ENCODE measurements at regions not wholly inside any gene's neighbourhood (a gene's known extent, or its start where the extent isn't known, plus 50 kb on each side); places are given as distances from the start of the nearest gene placed in this dataset.

GRCh38 chr10:129396021-129396722, 70.9 kb upstream of the MGMT start:
- no peak for DNase-seq

GRCh38 chr10:129397198-129397974, 69.7 kb upstream of the MGMT start:
- DNase-seq = no peak

- no peak for DNase-seq
Measured at GRCh38 chr10:129398711-129399141, 68.3 kb upstream of the MGMT start.

DNA sequence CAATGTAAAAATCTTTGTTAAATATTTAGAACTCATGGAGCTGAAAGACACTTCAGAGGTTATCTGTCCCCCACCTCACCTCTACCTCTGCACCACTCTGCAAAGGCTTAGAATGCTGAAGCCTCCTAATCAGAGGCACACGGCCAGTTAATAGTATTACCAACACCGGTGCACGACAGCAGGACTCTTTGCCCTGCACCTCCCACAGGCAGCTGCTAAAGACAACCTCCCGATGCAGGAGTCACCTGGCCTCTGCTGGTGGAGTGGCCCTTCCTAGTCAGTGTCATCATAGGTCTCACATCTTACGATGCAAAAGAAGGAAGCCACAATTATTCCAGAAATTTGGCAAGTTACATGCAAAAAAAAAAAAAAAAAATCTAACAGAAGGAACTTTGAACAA, 66.6 kb upstream of the MGMT start:
- no peak for DNase-seq

GRCh38 chr10:129402459-129402858, 64.6 kb upstream of the MGMT start:
- no peak for DNase-seq

- DNase-seq = no peak
Measured at GRCh38 chr10:129404091-129404490, 63.0 kb upstream of the MGMT start.

GRCh38 chr10:129405389-129405788, 61.7 kb upstream of the MGMT start:
- DNase-seq = no peak

- no peak for DNase-seq
Measured at GRCh38 chr10:129410688-129411392, 56.2 kb upstream of the MGMT start.

- DNase-seq = no peak
Measured at GRCh38 chr10:129411393-129411705, 55.7 kb upstream of the MGMT start.

- DNase-seq = no peak
Measured at GRCh38 chr10:129411772-129412171, 55.3 kb upstream of the MGMT start.

DNA sequence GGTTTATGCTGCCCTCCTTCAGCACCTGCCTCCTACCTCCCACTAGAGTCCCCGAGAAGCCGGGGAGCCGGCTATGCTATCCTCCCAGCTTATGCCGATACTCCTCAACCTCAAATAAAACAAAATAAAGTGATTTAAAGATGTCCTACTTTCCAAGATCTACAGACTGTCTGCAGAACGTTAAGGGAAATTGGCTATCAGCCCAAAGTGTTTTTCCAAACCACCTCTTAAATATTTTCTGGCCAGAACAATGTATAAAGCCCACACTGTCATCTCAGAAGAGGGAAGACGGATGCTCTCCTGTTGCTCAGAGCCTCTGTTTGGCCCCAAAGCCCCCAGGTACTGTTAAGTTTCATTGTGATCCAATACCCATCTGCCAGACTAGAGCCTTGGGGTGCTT, 54.0 kb upstream of the MGMT start:
- DNase-seq = no peak

DNA sequence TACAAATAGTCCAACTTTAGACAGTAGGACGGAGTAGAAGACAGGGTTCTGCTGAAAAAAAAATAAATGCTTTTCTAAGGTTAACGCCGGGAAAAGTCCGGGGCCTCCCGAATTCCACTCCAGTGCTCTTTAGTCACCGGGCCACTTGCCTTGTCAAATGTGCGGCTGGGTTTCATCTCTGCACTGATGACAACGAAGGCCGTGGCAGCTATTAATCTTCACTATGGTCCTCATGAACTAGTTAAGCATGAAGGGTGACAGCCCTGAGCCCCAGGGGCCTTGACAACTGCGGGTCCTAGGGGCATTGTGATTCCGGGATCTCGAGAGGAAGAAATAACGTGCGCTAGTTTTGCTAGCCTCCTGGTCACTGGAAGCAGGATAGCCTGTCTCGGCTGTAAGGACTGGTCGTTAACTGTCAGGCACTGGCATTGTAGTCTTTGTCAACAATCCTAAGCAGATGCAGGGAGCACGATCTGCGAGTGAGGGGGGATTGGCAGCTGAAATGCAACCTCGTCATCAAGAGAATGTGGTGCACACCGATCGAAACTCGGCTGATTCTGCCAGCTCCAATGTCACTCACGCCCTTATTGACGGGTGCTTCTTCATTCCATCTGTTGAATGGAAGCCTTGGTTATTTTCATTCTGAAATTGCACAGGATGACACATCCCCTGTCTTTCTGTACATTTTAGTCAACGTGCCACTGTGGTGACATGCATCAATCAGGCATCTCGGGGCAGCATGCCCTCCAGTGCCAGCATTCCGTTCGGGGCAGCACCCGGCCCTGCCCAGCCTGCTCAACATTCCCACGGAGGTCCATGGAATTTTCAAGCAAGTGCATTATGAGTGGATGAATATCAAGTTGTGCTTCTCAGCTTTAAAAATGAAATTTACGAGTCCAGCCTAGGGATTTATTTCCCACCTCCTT, 51.6 kb upstream of the MGMT start:
- no peak for DNase-seq

DNA sequence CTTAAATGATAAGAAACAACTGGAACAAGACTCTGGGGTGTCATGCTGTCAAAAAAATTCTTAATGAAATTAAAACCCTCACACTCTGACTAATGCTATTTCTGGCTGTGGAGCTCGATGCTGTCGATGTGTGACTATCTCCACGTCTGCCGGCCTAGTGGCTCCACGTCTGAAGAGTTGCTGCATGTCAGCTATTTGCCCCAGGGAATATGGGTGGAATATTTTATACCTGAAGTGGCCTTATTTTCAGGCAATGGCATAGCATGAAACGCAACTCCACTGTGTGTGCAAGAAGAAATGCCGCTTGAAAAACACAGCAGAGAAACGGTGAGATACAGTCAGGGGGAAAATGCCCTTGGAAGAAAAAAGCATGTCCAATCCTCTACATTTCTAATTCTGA, 50.9 kb upstream of the MGMT start:
- no peak for DNase-seq

- no peak for DNase-seq
Measured at GRCh38 chr10:129416956-129417765, 49.9 kb upstream of the MGMT start.

Measured in NCI-H2107 (cell line).